GM12874 (cell line): ENCODE measurements at regions not wholly inside any gene's neighbourhood (a gene's known extent, or its start where the extent isn't known, plus 50 kb on each side); places are given as distances from the start of the nearest gene placed in this dataset.

Experiments used
- CTCF ChIP-seq: IDR thresholded peaks from 2 replicates; pipeline ENCODE4 v1.5.1; 2011; ENCODE audit warnings: low read depth, mild to moderate bottlenecking, control low read depth, low read length, moderate library complexity; ENCODE audit not compliant: insufficient read depth

- no peak for TF ChIP-seq CTCF
Measured at GRCh38 chr5:72624641-72625236, 117.5 kb upstream of the ZNF366 start.

GRCh38 chr5:72623936-72624335 is 116.7 kb upstream of the ZNF366 start:
- no peak for TF ChIP-seq CTCF

- no peak for TF ChIP-seq CTCF
Measured at GRCh38 chr5:72623323-72623722, 116.1 kb upstream of the ZNF366 start.

- TF ChIP-seq CTCF: no peak
Measured at GRCh38 chr5:72622170-72622760, 115.1 kb upstream of the ZNF366 start.

- TF ChIP-seq CTCF: no peak
Measured at GRCh38 chr5:72621576-72621975, 114.4 kb upstream of the ZNF366 start.

GRCh38 chr5:72619677-72620076 is 112.5 kb upstream of the ZNF366 start:
- TF ChIP-seq CTCF: no peak

GRCh38 chr5:72619251-72619650 is 112.0 kb upstream of the ZNF366 start:
- TF ChIP-seq CTCF: no peak
